ENCODE measurements at regions not wholly inside any gene's neighbourhood (a gene's known extent, or its start where the extent isn't known, plus 50 kb on each side); places are given as distances from the start of the nearest gene placed in this dataset.

DNA sequence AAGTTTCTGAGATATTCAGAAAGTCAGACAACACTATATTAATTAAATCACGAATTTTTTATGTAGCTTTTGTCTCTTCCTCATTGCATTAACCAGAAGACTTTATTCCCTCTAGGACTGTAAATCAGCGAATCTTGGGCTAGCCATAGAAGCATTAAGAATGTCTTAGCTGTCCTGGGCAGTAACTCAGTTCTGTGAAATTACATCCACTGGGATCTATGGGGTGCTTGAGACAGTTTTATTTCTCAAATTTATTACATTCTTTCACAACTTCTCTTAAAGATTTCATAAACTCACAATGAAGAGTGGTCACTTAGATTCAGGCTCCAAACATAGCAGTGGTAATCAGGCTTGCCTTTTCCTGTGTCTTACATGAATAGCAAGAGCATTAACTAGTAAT lies 1153.4 kb downstream of the CDH8 start:
- Histone ChIP-seq H3K27ac (ENCODE audit: low read depth, low read length) (no peak overlapping the region), H3K36me3 (ENCODE audit: insufficient read depth, low read length) (no peaks in the 10 kb centered on the region), H3K9me3 (ENCODE audit: control insufficient read depth in 1 of 2, low read length in 2 of 2) (no peaks in the 10 kb centered on the region), H3K4me1 (ENCODE audit: insufficient read depth, low read length) (no peaks in the 10 kb centered on the region), H3K27me3 (ENCODE audit: insufficient read depth, low read length) (no peaks in the 10 kb centered on the region), H3K4me3 (ENCODE audit: low read length in 2 of 2) (no peak overlapping the region)
- H3K27me3 Mint-ChIP-seq = no peaks in the 10 kb centered on the region
- H3K9me3 Mint-ChIP-seq = peaks cover 0 to 19% (median 6%) of the 10 kb centered on the region in 8 donors
- DNase-seq = no peak
- intact Hi-C loops (cut with micrococcal nuclease) = no loop called here
- no peak overlapping the region for H3K27ac Mint-ChIP-seq
- no peak overlapping the region for H3K4me3 Mint-ChIP-seq
- POLR2A ChIA-PET (ENCODE audit: partially characterized antibody) = no interaction called here
- CTCF ChIA-PET (ENCODE audit: partially characterized antibody) = no interaction called here
- H3K4me1 Mint-ChIP-seq = no peaks in the 10 kb centered on the region
- no peaks in the 10 kb centered on the region for H3K36me3 Mint-ChIP-seq

DNA sequence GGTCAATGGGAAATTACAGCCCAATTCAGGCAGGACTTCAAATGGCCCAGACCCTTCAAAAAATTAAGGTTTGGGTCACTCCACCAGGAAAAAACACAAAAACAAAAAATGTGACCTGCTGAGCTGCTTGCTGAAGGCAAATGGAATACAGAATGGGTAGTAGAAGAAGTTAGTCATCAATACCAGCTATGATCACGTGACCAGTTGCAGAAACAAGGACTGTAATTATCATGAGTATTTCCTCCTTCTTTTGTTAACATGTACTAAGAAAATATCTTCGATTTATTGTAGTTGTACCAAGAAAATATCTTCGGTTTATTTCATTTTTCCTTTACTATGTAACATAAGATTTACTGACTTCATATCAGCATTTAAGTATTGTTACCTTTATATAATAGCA lies 1183.6 kb downstream of the CDH8 start:
- no peak overlapping the region for H3K4me3 Mint-ChIP-seq
- Histone ChIP-seq H3K4me1 (ENCODE audit: insufficient read depth, low read length) (no peaks in the 10 kb centered on the region), H3K4me3 (ENCODE audit: low read length in 2 of 2) (no peak overlapping the region), H3K36me3 (ENCODE audit: insufficient read depth, low read length) (no peaks in the 10 kb centered on the region), H3K27ac (ENCODE audit: low read depth, low read length) (no peak overlapping the region), H3K27me3 (ENCODE audit: insufficient read depth, low read length) (no peaks in the 10 kb centered on the region), H3K9me3 (ENCODE audit: control insufficient read depth in 1 of 2, low read length in 2 of 2) (peaks cover 0 to 3% of the 10 kb centered on the region in 2 donors)
- intact Hi-C loops (cut with micrococcal nuclease) = no loop called here
- ChIA-PET POLR2A (ENCODE audit: partially characterized antibody) (no interaction called here), CTCF (ENCODE audit: partially characterized antibody) (no interaction called here)
- H3K27me3 Mint-ChIP-seq = no peaks in the 10 kb centered on the region
- DNase-seq = no peak
- H3K9me3 Mint-ChIP-seq = peaks cover 2 to 44% (median 22%) of the 10 kb centered on the region in 8 donors
- H3K27ac Mint-ChIP-seq = no peak overlapping the region
- H3K36me3 Mint-ChIP-seq = no peaks in the 10 kb centered on the region
- H3K4me1 Mint-ChIP-seq = no peaks in the 10 kb centered on the region

DNA sequence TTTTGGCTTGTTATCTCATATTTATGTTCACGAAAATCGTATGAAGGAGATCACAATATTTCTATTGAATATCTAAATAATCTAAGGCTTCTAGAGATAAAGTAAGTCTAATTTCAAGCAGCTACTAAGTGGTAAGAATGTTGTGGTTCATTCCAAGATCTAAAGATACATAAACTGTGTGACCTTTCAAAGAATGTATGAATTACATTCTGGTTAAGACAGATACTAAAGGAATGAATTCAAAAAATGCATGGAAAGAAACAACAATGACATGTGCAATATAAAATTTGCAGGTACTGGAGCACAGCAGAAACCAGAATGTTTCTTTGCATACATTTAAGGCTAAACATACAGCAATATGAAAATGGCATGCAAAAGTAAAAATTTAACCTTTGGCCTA lies 1214.6 kb downstream of the CDH8 start:
- Mint-ChIP-seq H3K4me3 (no peak overlapping the region), H3K27ac (no peak overlapping the region), H3K9me3 (peaks cover 0 to 31% (median 17%) of the 10 kb centered on the region in 8 donors), H3K4me1 (no peaks in the 10 kb centered on the region), H3K27me3 (no peaks in the 10 kb centered on the region), H3K36me3 (no peaks in the 10 kb centered on the region)
- intact Hi-C loops (cut with micrococcal nuclease) = no loop called here
- H3K4me3 ChIP-seq (ENCODE audit: low read length in 2 of 2) = no peak overlapping the region
- no peaks in the 10 kb centered on the region for H3K27me3 ChIP-seq (ENCODE audit: insufficient read depth, low read length)
- no peaks in the 10 kb centered on the region for H3K4me1 ChIP-seq (ENCODE audit: insufficient read depth, low read length)
- no peak overlapping the region for H3K27ac ChIP-seq (ENCODE audit: low read depth, low read length)
- H3K9me3 ChIP-seq (ENCODE audit: control insufficient read depth in 1 of 2, low read length in 2 of 2) = no peaks in the 10 kb centered on the region
- H3K36me3 ChIP-seq (ENCODE audit: insufficient read depth, low read length) = no peaks in the 10 kb centered on the region
- ChIA-PET POLR2A (ENCODE audit: partially characterized antibody) (no interaction called here), CTCF (ENCODE audit: partially characterized antibody) (no interaction called here)
- no peak for DNase-seq

- Histone ChIP-seq H3K9me3 (ENCODE audit: control insufficient read depth in 1 of 2, low read length in 2 of 2) (no peaks in the 10 kb centered on the region), H3K27me3 (ENCODE audit: insufficient read depth, low read length) (no peaks in the 10 kb centered on the region), H3K4me1 (ENCODE audit: insufficient read depth, low read length) (no peaks in the 10 kb centered on the region), H3K27ac (ENCODE audit: low read depth, low read length) (no peak overlapping the region), H3K36me3 (ENCODE audit: insufficient read depth, low read length) (no peaks in the 10 kb centered on the region), H3K4me3 (ENCODE audit: low read length in 2 of 2) (no peak overlapping the region)
- ChIA-PET CTCF (ENCODE audit: partially characterized antibody) (no interaction called here), POLR2A (ENCODE audit: partially characterized antibody) (no interaction called here)
- intact Hi-C loops (cut with micrococcal nuclease) = no loop called here
- Mint-ChIP-seq H3K27ac (no peak overlapping the region), H3K4me3 (no peak overlapping the region), H3K9me3 (peaks cover 0 to 41% (median 24%) of the 10 kb centered on the region in 8 donors), H3K27me3 (no peaks in the 10 kb centered on the region), H3K36me3 (no peaks in the 10 kb centered on the region), H3K4me1 (no peaks in the 10 kb centered on the region)
- DNase-seq = no peak
Observed at GRCh38 chr16:60820361-60820760, 1215.9 kb downstream of the CDH8 start.

GRCh38 chr16:60818465-60818864 lies 1217.8 kb downstream of the CDH8 start:
- Histone ChIP-seq H3K27ac (ENCODE audit: low read depth, low read length) (no peak overlapping the region), H3K4me1 (ENCODE audit: insufficient read depth, low read length) (no peaks in the 10 kb centered on the region), H3K36me3 (ENCODE audit: insufficient read depth, low read length) (no peaks in the 10 kb centered on the region), H3K4me3 (ENCODE audit: low read length in 2 of 2) (no peak overlapping the region), H3K27me3 (ENCODE audit: insufficient read depth, low read length) (no peaks in the 10 kb centered on the region), H3K9me3 (ENCODE audit: control insufficient read depth in 1 of 2, low read length in 2 of 2) (no peaks in the 10 kb centered on the region)
- intact Hi-C loops (cut with micrococcal nuclease) = no loop called here
- ChIA-PET POLR2A (ENCODE audit: partially characterized antibody) (no interaction called here), CTCF (ENCODE audit: partially characterized antibody) (no interaction called here)
- Mint-ChIP-seq H3K27ac (no peak overlapping the region), H3K27me3 (no peaks in the 10 kb centered on the region), H3K36me3 (no peaks in the 10 kb centered on the region), H3K9me3 (peaks cover 0 to 42% (median 21%) of the 10 kb centered on the region in 8 donors), H3K4me3 (no peak overlapping the region), H3K4me1 (no peaks in the 10 kb centered on the region)
- DNase-seq = no peak

- no peak overlapping the region for H3K4me3 Mint-ChIP-seq
- CTCF ChIA-PET (ENCODE audit: partially characterized antibody) = no interaction called here
- H3K9me3 Mint-ChIP-seq = peaks cover 0 to 39% (median 15%) of the 10 kb centered on the region in 8 donors
- H3K4me3 ChIP-seq (ENCODE audit: low read length in 2 of 2) = no peak overlapping the region
- no peak overlapping the region for H3K27ac Mint-ChIP-seq
- intact Hi-C loops (cut with micrococcal nuclease) = no loop called here
- H3K36me3 ChIP-seq (ENCODE audit: insufficient read depth, low read length) = no peaks in the 10 kb centered on the region
- H3K27me3 ChIP-seq (ENCODE audit: insufficient read depth, low read length) = no peaks in the 10 kb centered on the region
- H3K27me3 Mint-ChIP-seq = no peaks in the 10 kb centered on the region
- POLR2A ChIA-PET (ENCODE audit: partially characterized antibody) = no interaction called here
- H3K9me3 ChIP-seq (ENCODE audit: control insufficient read depth in 1 of 2, low read length in 2 of 2) = no peaks in the 10 kb centered on the region
- no peaks in the 10 kb centered on the region for H3K36me3 Mint-ChIP-seq
- DNase-seq = no peak
- no peak overlapping the region for H3K27ac ChIP-seq (ENCODE audit: low read depth, low read length)
- no peaks in the 10 kb centered on the region for H3K4me1 Mint-ChIP-seq
- H3K4me1 ChIP-seq (ENCODE audit: insufficient read depth, low read length) = no peaks in the 10 kb centered on the region
Observed at GRCh38 chr16:60816461-60816860, 1219.8 kb downstream of the CDH8 start.

DNA sequence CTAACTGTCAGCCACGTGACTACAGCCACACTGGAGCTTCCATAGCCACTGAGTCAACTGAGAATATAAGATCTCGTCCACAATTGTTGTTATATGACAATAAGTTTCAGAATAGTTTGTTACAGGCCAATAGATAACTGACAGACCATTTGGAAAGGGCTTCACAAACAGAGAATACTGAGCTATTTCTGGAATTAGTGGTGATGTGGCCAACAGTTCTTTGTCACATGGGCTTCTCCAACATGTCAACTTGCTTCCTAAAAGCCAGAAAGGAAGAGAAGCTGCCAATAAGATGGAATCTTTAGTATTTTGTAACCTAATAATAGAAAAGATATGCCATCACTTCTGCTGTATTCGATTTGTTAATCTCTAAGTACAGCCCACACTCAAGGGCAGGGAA lies 1220.4 kb downstream of the CDH8 start:
- Mint-ChIP-seq H3K4me1 (no peaks in the 10 kb centered on the region), H3K36me3 (no peaks in the 10 kb centered on the region)
- POLR2A ChIA-PET (ENCODE audit: partially characterized antibody) = no interaction called here

GRCh38 chr16:60815033-60815432 lies 1221.2 kb downstream of the CDH8 start:
- ChIA-PET POLR2A (ENCODE audit: partially characterized antibody) (no interaction called here), CTCF (ENCODE audit: partially characterized antibody) (no interaction called here)
- Histone ChIP-seq H3K4me1 (ENCODE audit: insufficient read depth, low read length) (no peaks in the 10 kb centered on the region), H3K27me3 (ENCODE audit: insufficient read depth, low read length) (no peaks in the 10 kb centered on the region), H3K36me3 (ENCODE audit: insufficient read depth, low read length) (no peaks in the 10 kb centered on the region), H3K9me3 (ENCODE audit: control insufficient read depth in 1 of 2, low read length in 2 of 2) (no peaks in the 10 kb centered on the region), H3K27ac (ENCODE audit: low read depth, low read length) (no peak overlapping the region), H3K4me3 (ENCODE audit: low read length in 2 of 2) (no peak overlapping the region)
- H3K27me3 Mint-ChIP-seq = no peaks in the 10 kb centered on the region
- H3K36me3 Mint-ChIP-seq = no peaks in the 10 kb centered on the region
- no peak for DNase-seq
- no peak overlapping the region for H3K27ac Mint-ChIP-seq
- H3K9me3 Mint-ChIP-seq = peaks cover 0 to 38% (median 13%) of the 10 kb centered on the region in 8 donors
- H3K4me3 Mint-ChIP-seq = no peak overlapping the region
- no peaks in the 10 kb centered on the region for H3K4me1 Mint-ChIP-seq
- intact Hi-C loops (cut with micrococcal nuclease) = no loop called here

More for the DNA sequence above, 1220.4 kb downstream of the CDH8 start:
- intact Hi-C loops (cut with micrococcal nuclease) = no loop called here
- CTCF ChIA-PET (ENCODE audit: partially characterized antibody) = no interaction called here
- no peak overlapping the region for H3K27ac ChIP-seq (ENCODE audit: low read depth, low read length)
- H3K9me3 Mint-ChIP-seq = peaks cover 0 to 34% (median 13%) of the 10 kb centered on the region in 8 donors
- no peak overlapping the region for H3K4me3 ChIP-seq (ENCODE audit: low read length in 2 of 2)
- H3K36me3 ChIP-seq (ENCODE audit: insufficient read depth, low read length) = no peaks in the 10 kb centered on the region
- no peaks in the 10 kb centered on the region for H3K27me3 Mint-ChIP-seq
- H3K4me1 ChIP-seq (ENCODE audit: insufficient read depth, low read length) = no peaks in the 10 kb centered on the region
- H3K27me3 ChIP-seq (ENCODE audit: insufficient read depth, low read length) = no peaks in the 10 kb centered on the region
- DNase-seq = no peak
- H3K4me3 Mint-ChIP-seq = no peak overlapping the region
- no peaks in the 10 kb centered on the region for H3K9me3 ChIP-seq (ENCODE audit: control insufficient read depth in 1 of 2, low read length in 2 of 2)
- no peak overlapping the region for H3K27ac Mint-ChIP-seq

Measured in CD4-positive, alpha-beta memory T cell (primary cell).